ENCODE measurements at regions not wholly inside any gene's neighbourhood (a gene's known extent, or its start where the extent isn't known, plus 50 kb on each side); places are given as distances from the start of the nearest gene placed in this dataset.

GRCh38 chrX:25941559-25942250 lies 196.4 kb upstream of the MAGEB18 start:
- TF ChIP-seq CTCF (IDR thresholded peaks at IDR 0.05) (no peak), EZH2 (IDR thresholded peaks at IDR 0.05) (no peak), EZH2phosphoT487 (IDR thresholded peaks at IDR 0.05) (no peak)
